Ascending aorta (tissue), 2 donors: ENCODE measurements at regions not wholly inside any gene's neighbourhood (a gene's known extent, or its start where the extent isn't known, plus 50 kb on each side); places are given as distances from the start of the nearest gene placed in this dataset.

Source experiments
- DNase-seq, 2 donors: peaks; one replicate each; pipeline ENCODE4 v3.0.0-alpha.2; 2019; ENCODE audit warnings: low spot score in 2 of 2
- H3K27ac ChIP-seq, 2 donors: fragments of 200-600 bp; sonication (generic); one replicate each; pipeline ENCODE4 v1.5.1; 2016 to 2017; ENCODE audit warnings: mild to moderate bottlenecking in 1 of 2
- H3K27me3 ChIP-seq: fragments of 200-600 bp; sonication (generic); one replicate; pipeline ENCODE4 v1.5.1; 2017
- H3K36me3 ChIP-seq, 2 donors: fragments of 200-600 bp; sonication (generic); one replicate each; pipeline ENCODE4 v1.5.1; 2016
- H3K4me1 ChIP-seq, 2 donors: fragments of 200-600 bp; sonication (generic); one replicate each; pipeline ENCODE4 v1.5.1; 2016 to 2017; ENCODE audit warnings: mild to moderate bottlenecking in 1 of 2
- H3K4me3 ChIP-seq, 2 donors: fragments of 200-600 bp; sonication (generic); one replicate each; pipeline ENCODE4 v1.5.1; 2016 to 2017; ENCODE audit warnings: mild to moderate bottlenecking in 1 of 2
- H3K9me3 ChIP-seq, 2 donors: fragments of 200-600 bp; sonication (generic); one replicate each; pipeline ENCODE4 v1.5.1; 2016
- CTCF ChIP-seq, 3 experiments: fragments of 200-600 bp in 2 of 3; fragments of 450-650 bp in 1 of 3; sonication (generic) in 2 of 3; IDR thresholded peaks; one replicate each; pipeline ENCODE4 v1.5.1; 2016 to 2019; ENCODE audit warnings: antibody characterized with exemption in 3 of 3, mild to moderate bottlenecking in 1 of 3, moderate library complexity in 1 of 3
- intact Hi-C: fragments of 100-400 bp; cut with DNase I; formaldehyde crosslinking; loops from one replicate; pipeline ENCODE4 v1.15.1; 2023

- H3K9me3 ChIP-seq = no peaks in the 10 kb centered on the region
- TF ChIP-seq CTCF (IDR thresholded peaks at IDR 0.05) = no peak
- DNase-seq = peak in 1 of 2 donors; percentile 58
- H3K4me1 ChIP-seq = no peaks in the 10 kb centered on the region
- intact Hi-C loops = no loop called here
- H3K27me3 ChIP-seq = no peaks in the 10 kb centered on the region
- H3K27ac ChIP-seq = no peak overlapping the region
- H3K36me3 ChIP-seq = no peaks in the 10 kb centered on the region
- no peak overlapping the region for H3K4me3 ChIP-seq
These were observed 69.5 kb upstream of the IQSEC1 start for GRCh38 chr3:13142552-13143380.

- no peaks in the 10 kb centered on the region for H3K27me3 ChIP-seq
- no peak for DNase-seq
- no peaks in the 10 kb centered on the region for H3K4me1 ChIP-seq
- no peak for TF ChIP-seq CTCF (IDR thresholded peaks at IDR 0.05)
- H3K36me3 ChIP-seq = no peaks in the 10 kb centered on the region
- no peak overlapping the region for H3K27ac ChIP-seq
- no peaks in the 10 kb centered on the region for H3K9me3 ChIP-seq
- H3K4me3 ChIP-seq = no peak overlapping the region
- intact Hi-C loops = no loop called here
These were observed 68.8 kb upstream of the IQSEC1 start for GRCh38 chr3:13141991-13142412.

- Histone ChIP-seq H3K36me3 (no peaks in the 10 kb centered on the region), H3K9me3 (no peaks in the 10 kb centered on the region), H3K27me3 (no peaks in the 10 kb centered on the region), H3K4me1 (no peaks in the 10 kb centered on the region), H3K27ac (no peak overlapping the region), H3K4me3 (no peak overlapping the region)
- DNase-seq = peak in 1 of 2 donors; percentile 21
- intact Hi-C loops = no loop called here
- TF ChIP-seq CTCF (IDR thresholded peaks at IDR 0.05) = no peak
These were observed 68.0 kb upstream of the IQSEC1 start for GRCh38 chr3:13141183-13141582.

- Histone ChIP-seq H3K36me3 (no peaks in the 10 kb centered on the region), H3K27me3 (no peaks in the 10 kb centered on the region), H3K27ac (no peak overlapping the region), H3K9me3 (no peaks in the 10 kb centered on the region), H3K4me3 (no peak overlapping the region), H3K4me1 (no peaks in the 10 kb centered on the region)
- TF ChIP-seq CTCF (IDR thresholded peaks at IDR 0.05) = no peak
- intact Hi-C loops = no loop called here
- no peak for DNase-seq
These were observed 67.4 kb upstream of the IQSEC1 start for GRCh38 chr3:13140596-13140995.

- H3K9me3 ChIP-seq = no peaks in the 10 kb centered on the region
- H3K27ac ChIP-seq = no peak overlapping the region
- intact Hi-C loops = no loop called here
- no peaks in the 10 kb centered on the region for H3K4me1 ChIP-seq
- no peaks in the 10 kb centered on the region for H3K36me3 ChIP-seq
- no peaks in the 10 kb centered on the region for H3K27me3 ChIP-seq
- no peak overlapping the region for H3K4me3 ChIP-seq
- DNase-seq = peak in 1 of 2 donors; percentile 13
- TF ChIP-seq CTCF (IDR thresholded peaks at IDR 0.05) = no peak
These were observed 66.3 kb upstream of the IQSEC1 start for GRCh38 chr3:13139471-13140065.
